Liver (tissue), 3 donors: ENCODE measurements at regions not wholly inside any gene's neighbourhood (a gene's known extent, or its start where the extent isn't known, plus 50 kb on each side); places are given as distances from the start of the nearest gene placed in this dataset.

Source experiments
- CTCF ChIP-seq: fragments of 150-350 bp; IDR thresholded peaks from 2 replicates; pipeline ENCODE4 v1.5.1; 2017; ENCODE audit warnings: improper control_type of control experiment, low read depth, low read length; ENCODE audit not compliant: missing input control
- JUND ChIP-seq, 2 donors: IDR thresholded peaks; 2 replicates each; pipeline ENCODE4 v1.6.1; 2016; ENCODE audit warnings: antibody characterized with exemption in 2 of 2
- YY1 ChIP-seq: IDR thresholded peaks from 2 replicates; pipeline ENCODE4 v1.6.1; 2016; ENCODE audit warnings: antibody characterized with exemption, mild to moderate bottlenecking
- donor health status: healthy.
- donor health status: healthy.

- TF ChIP-seq JUND (IDR thresholded peaks at IDR 0.05) (no peak), CTCF (no peak), YY1 (no peak)
Observed at GRCh38 chr5:2619216-2619615, 132.3 kb downstream of the IRX2 start.
